Activated CD8-positive, alpha-beta T cell treated with anti-CD3 and anti-CD28 coated beads for 36 hours (primary cell): ENCODE measurements at regions not wholly inside any gene's neighbourhood (a gene's known extent, or its start where the extent isn't known, plus 50 kb on each side); places are given as distances from the start of the nearest gene placed in this dataset.

Source experiments
- ATAC-seq: fragments of 200-7000 bp; cut with Tn5 transposase; one replicate; pipeline ENCODE4 v1.10.0; 2021; ENCODE audit warnings: mild to moderate bottlenecking, moderate library complexity
- CTCF ChIA-PET: fragments of 350-600 bp; sonication (Branson Sonifier 250); formaldehyde crosslinking; loops from one replicate; lab custom pipeline; 2021; ENCODE audit warnings: antibody characterized with exemption; lab: Charles Lee
- POLR2A ChIA-PET: fragments of 350-600 bp; sonication (Branson Sonifier 250); formaldehyde crosslinking; loops from one replicate; lab custom pipeline; 2021; ENCODE audit warnings: antibody characterized with exemption; lab: Charles Lee
- DNase-seq: peaks from one replicate; pipeline ENCODE4 v3.0.0-alpha.2; 2020
- H3K27ac Mint-ChIP-seq: one replicate; pipeline ENCODE4 v1.8.0; 2021; ENCODE audit warnings: mild to moderate bottlenecking, mixed read lengths
- H3K27me3 Mint-ChIP-seq: one replicate; pipeline ENCODE4 v1.8.0; 2021; ENCODE audit warnings: mixed read lengths
- H3K36me3 Mint-ChIP-seq: one replicate; pipeline ENCODE4 v1.8.0; 2021; ENCODE audit warnings: low read depth, mixed read lengths
- H3K4me1 Mint-ChIP-seq: one replicate; pipeline ENCODE4 v1.8.0; 2021; ENCODE audit warnings: low read depth, mixed read lengths
- H3K4me3 Mint-ChIP-seq: one replicate; pipeline ENCODE4 v1.8.0; 2021; ENCODE audit warnings: mild to moderate bottlenecking, moderate library complexity, mixed read lengths
- H3K9me3 Mint-ChIP-seq: one replicate; pipeline ENCODE4 v1.8.0; 2021; ENCODE audit warnings: mixed read lengths
- CTCF ChIP-seq: fragments of 200-600 bp; IDR thresholded peaks from one replicate; pipeline ENCODE4 v1.8.0; 2022; ENCODE audit warnings: antibody characterized with exemption, mild to moderate bottlenecking
- intact Hi-C: fragments of 100-400 bp; cut with micrococcal nuclease; formaldehyde crosslinking; loops from one replicate; pipeline ENCODE4 v1.10.0; 2022

- Mint-ChIP-seq H3K27ac (no peak overlapping the region), H3K36me3 (no peaks in the 10 kb centered on the region), H3K4me3 (no peak overlapping the region), H3K27me3 (peaks cover 2% of the 10 kb centered on the region), H3K9me3 (peaks cover 15% of the 10 kb centered on the region), H3K4me1 (no peaks in the 10 kb centered on the region)
- DNase-seq (no peak), ATAC-seq (no peak)
- POLR2A ChIA-PET = no interaction called here
- TF ChIP-seq CTCF = no peak
- intact Hi-C loops = no loop called here
- CTCF ChIA-PET = no interaction called here
Measured at GRCh38 chr2:120461546-120462537, 115.9 kb downstream of the INHBB start.

- ChIA-PET CTCF (no interaction called here), POLR2A (no interaction called here)
- H3K36me3 Mint-ChIP-seq = no peaks in the 10 kb centered on the region
- intact Hi-C loops = no loop called here
- no peak for TF ChIP-seq CTCF
- peaks cover 2% of the 10 kb centered on the region for H3K27me3 Mint-ChIP-seq
- H3K9me3 Mint-ChIP-seq = peaks cover 7% of the 10 kb centered on the region
- no peak for ATAC-seq
- H3K4me1 Mint-ChIP-seq = no peaks in the 10 kb centered on the region
- no peak overlapping the region for H3K27ac Mint-ChIP-seq
- H3K4me3 Mint-ChIP-seq = no peak overlapping the region
- DNase-seq = no peak
Measured at GRCh38 chr2:120463527-120463926, 117.6 kb downstream of the INHBB start.

- Mint-ChIP-seq H3K27me3 (peaks cover 2% of the 10 kb centered on the region), H3K4me3 (no peak overlapping the region), H3K36me3 (no peaks in the 10 kb centered on the region), H3K27ac (no peak overlapping the region), H3K9me3 (peaks cover 4% of the 10 kb centered on the region), H3K4me1 (no peaks in the 10 kb centered on the region)
- POLR2A ChIA-PET = no interaction called here
- ATAC-seq (no peak), DNase-seq (no peak)
- CTCF ChIA-PET = no interaction called here
- TF ChIP-seq CTCF = no peak
- intact Hi-C loops = no loop called here
Measured at GRCh38 chr2:120463996-120464395, 118.1 kb downstream of the INHBB start.

GRCh38 chr2:120464448-120464931 lies 118.6 kb downstream of the INHBB start:
- no peak for TF ChIP-seq CTCF
- intact Hi-C loops = no loop called here
- Mint-ChIP-seq H3K27ac (no peak overlapping the region), H3K4me1 (no peaks in the 10 kb centered on the region), H3K36me3 (no peaks in the 10 kb centered on the region), H3K9me3 (no peaks in the 10 kb centered on the region), H3K4me3 (no peak overlapping the region), H3K27me3 (no peaks in the 10 kb centered on the region)
- CTCF ChIA-PET = no interaction called here
- POLR2A ChIA-PET = no interaction called here
- DNase-seq = no peak
- no peak for ATAC-seq

GRCh38 chr2:120465012-120465700 lies 119.2 kb downstream of the INHBB start:
- intact Hi-C loops = no loop called here
- DNase-seq (no peak), ATAC-seq (no peak)
- Mint-ChIP-seq H3K4me1 (no peaks in the 10 kb centered on the region), H3K9me3 (no peaks in the 10 kb centered on the region), H3K36me3 (no peaks in the 10 kb centered on the region), H3K27ac (no peak overlapping the region), H3K27me3 (no peaks in the 10 kb centered on the region), H3K4me3 (no peak overlapping the region)
- TF ChIP-seq CTCF = no peak
- ChIA-PET POLR2A (no interaction called here), CTCF (no interaction called here)
